ENCODE measurements at regions not wholly inside any gene's neighbourhood (a gene's known extent, or its start where the extent isn't known, plus 50 kb on each side); places are given as distances from the start of the nearest gene placed in this dataset.
"Not testable (repeated sequence)": the region's sequence is repeated elsewhere in the genome, so short reads cannot be mapped to it uniquely, and the experiment has no call there.

DNA sequence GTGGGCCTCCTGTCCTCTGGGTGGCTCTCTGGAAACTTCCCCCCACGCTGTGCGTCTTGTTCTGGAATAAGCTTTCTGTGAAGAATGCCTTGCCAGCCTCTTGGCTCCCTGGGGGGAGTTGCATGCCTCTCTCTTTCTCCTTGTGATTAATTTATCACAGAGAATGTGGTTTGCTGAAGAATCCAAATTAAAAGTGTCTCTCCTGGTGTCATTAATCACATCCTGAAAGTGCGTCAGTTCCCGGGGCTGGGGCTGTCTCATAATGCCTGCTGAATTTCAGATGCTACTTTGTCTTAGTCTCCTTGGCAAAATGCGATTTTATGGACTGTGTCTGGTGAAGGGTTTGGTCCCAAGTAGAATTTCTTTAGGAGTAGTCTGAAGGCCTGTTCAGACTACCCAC, 787.7 kb upstream of the TMEM132C start:
- intact Hi-C loops (cut with micrococcal nuclease), result no loop called here
- ATAC-seq (no peak), DNase-seq (no peak)

DNA sequence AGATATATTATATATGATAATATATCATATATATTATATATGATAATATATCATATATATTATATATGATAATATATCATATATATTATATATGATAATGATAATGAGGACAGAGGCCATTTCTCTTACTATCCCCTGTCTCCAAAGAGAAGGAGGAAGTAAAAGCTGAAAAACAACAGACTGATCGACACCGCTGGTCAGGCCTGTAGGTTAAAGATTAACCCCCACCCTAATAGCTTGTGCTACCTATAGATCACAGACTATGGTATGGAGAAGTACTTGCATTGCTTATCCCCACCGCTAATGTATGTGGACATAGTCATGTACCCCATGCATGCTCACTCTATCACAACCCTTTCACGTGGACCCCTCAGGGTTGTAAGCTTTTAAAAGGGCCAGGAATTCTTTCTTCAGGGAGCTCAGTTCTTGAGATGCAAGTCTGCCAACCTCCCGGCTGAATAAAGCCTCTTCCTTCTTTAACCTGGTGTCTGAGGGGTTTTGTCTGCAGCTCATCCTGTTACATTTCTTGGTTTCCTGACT, 786.1 kb upstream of the TMEM132C start:
- intact Hi-C loops (cut with micrococcal nuclease), result no loop called here
- ATAC-seq, result no peak
- no peak for DNase-seq

DNA sequence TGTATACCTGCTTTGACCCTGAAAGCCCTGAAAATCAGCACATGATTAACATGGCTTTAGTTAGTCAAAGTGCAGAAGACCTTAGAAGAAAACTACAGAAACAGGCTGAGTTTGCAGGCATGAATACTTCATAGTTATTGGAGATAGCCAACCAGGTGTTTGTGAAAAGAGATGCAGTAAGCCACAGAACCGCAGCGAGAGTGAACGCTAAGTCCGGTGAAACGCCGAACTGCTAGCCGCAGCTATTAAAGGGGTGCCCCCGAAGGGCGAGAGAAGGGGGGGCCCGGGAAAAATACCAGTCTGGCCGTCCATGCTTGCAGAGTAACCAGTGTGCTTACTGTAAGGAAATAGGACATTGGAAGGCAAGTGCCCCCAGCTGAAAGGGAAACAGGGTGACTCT, 784.0 kb upstream of the TMEM132C start:
- no peak for ATAC-seq
- intact Hi-C loops (cut with micrococcal nuclease), result no loop called here
- DNase-seq, result no peak

DNA sequence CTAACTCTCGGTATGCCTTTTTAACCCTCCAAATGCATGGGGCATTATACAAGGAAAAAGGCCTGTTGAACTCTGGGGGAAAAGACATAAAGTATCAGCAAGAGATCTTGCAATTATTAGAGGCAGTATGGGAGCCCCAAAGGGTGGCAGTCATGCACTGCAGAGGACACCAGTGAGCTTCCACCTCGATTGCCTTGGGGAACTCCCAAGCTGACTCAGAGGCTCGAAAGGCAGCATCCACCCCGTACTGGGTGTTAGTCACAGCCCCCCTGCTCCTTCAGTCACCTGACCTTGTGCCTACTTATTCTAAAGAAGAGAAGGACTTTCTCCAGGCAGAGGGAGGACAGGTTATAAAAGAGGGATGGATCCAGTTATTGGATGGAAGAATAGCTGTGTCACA, 781.4 kb upstream of the TMEM132C start:
- DNase-seq, result no peak
- ATAC-seq, result no peak
- intact Hi-C loops (cut with micrococcal nuclease), result no loop called here

DNA sequence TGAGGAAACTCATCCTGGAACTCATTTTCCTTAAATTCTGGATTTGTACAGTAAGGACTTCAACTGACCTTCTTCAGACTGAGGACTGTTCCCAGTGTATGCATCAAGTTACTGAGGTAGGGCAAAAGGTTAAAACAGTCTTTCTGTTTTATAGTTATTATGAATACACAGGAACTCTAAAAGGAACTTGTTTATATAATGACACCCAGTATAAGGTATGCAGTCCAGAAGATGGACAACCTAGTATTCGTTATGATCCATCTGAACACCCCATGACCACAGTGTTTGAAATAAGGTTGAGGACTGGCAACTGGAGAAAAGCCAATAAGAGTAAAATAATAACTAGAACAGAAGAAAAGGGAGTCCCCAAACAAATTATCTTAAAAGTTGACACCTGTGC, 779.9 kb upstream of the TMEM132C start:
- DNase-seq, result no peak
- no peak for ATAC-seq
- intact Hi-C loops (cut with micrococcal nuclease), result no loop called here

DNA sequence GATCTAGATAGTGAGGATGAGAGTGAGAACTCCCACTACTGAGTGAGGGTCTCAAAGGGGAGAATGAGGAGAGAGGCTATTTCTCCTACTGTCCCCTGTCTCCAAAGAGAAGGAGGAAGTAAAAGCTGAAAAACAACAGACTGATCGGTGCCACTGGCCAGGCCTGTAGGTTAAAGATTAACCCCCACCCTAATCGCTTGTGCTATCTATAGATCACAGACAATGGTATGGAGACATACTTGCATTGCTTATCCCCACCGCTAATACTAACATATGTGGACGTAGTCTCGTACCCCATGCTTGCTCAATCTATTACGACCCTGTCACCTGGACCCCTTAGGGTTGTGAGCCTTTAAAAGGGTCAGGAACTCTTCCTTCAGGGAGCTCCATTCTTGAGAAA, 777.9 kb upstream of the TMEM132C start:
- DNase-seq, result no peak
- intact Hi-C loops (cut with micrococcal nuclease), result no loop called here
- ATAC-seq, result no peak

DNA sequence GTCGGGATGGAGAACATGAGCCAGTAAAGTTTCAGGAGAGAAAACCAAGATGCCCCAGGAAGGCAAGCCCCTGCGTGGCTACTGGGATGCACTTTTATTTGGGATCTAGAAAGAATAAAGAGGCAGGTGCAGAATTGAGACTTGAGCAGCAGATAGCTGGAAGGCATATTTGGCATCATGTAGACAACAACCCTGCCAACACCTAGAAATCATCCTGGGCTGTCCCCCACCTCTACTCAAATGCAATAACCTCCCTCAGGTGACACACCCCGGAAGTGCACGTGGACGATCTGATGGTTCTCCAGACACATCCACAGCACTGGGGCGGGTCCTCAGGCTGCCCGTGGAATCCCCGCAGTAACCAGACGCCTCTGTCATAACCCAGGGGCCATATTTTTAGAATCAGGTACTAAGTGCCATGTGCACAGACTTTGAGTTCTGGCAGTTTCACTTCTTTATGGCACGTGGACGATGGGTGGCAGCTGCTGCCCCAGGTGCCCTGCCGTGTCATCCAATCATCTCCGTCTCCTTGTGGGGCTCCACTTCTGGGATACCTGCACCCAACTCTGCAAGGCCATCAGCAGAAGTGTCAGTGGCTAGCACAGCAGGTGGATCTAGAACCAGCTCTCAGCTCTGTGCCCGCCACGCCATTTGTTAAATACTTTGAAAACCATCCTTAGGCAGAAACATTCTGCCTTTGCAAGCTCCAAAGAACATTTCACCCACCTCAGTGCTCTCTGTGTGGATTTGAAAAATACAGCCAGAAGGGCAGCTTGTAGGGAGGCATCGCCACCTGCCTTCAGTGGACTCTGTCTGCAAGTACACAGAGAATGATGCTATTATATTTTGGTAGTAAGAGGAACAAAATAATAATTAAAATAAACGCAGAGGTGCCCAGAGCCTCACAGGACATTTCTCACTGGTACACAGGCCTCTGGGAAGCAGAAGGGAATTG, 771.7 kb upstream of the TMEM132C start:
- DNase-seq (no peak), ATAC-seq (no peak)
- intact Hi-C loops (cut with micrococcal nuclease), result no loop called here

DNA sequence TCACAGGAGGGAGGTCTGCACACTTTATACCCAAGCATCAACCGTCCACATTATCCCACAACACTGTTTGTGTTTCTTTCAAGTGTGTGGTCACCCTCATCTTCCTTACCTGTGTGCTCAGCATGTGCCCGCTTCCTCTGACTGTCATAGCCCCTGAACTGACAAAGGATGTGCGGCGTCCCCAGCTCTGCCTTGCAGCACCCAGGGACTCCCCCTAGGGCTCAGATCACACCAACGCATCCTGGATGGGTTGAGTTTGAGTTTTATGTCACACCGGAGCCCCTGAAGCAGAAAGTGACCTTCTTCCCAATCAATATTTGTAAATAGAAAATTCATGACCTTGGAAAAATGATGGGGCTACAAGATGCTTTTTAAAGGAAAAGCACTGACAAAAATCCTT, 770.7 kb upstream of the TMEM132C start:
- DNase-seq, result no peak
- no peak for ATAC-seq
- intact Hi-C loops (cut with micrococcal nuclease), result no loop called here

DNA sequence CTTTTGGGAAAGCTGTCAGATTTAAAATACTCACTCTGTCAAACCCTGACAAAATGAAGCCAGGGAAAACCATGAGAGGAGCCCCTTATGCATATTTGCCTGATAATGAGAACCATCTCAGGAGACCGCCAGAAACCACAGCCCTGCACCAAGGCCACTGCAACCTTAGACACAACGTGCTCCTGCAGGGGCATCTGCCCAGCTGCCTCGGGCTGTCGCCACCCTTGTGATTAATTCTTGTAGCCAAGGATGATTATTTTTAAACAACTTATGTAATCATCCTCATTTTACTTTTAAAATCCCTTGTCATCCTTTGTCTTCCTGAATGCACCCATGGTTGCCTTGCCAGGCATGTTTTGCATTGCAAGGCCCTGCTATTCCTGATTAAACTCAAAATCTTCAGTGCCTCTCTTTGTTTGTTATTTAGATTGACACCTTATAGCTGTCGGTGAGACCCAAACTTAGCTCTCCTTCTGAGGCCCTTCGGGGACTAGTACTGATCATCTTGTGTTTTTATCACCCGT, 766.4 kb upstream of the TMEM132C start:
- DNase-seq (no peak), ATAC-seq (no peak)
- intact Hi-C loops (cut with micrococcal nuclease), result no loop called here

DNA sequence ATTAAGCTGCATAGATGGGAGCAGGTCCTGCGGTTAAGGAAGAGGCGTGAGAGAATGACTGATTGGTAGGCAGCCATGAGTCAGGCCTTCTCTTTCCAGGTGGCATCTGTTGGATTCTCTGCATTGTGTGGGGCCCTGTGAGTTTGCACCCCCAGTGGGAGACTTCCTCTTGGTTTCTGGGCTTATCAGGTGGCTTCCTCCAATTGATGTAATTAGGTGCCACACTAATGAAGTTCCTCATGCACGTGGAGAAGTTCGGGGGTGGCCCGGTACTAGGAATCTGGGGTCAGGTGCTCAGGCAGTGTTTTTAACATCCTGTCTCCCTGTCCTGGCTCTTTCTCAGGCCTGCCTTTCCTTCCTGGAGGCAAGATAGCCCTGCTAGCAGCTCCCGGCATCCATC, 765.1 kb upstream of the TMEM132C start:
- no peak for DNase-seq
- intact Hi-C loops (cut with micrococcal nuclease), result no loop called here
- no peak for ATAC-seq

DNA sequence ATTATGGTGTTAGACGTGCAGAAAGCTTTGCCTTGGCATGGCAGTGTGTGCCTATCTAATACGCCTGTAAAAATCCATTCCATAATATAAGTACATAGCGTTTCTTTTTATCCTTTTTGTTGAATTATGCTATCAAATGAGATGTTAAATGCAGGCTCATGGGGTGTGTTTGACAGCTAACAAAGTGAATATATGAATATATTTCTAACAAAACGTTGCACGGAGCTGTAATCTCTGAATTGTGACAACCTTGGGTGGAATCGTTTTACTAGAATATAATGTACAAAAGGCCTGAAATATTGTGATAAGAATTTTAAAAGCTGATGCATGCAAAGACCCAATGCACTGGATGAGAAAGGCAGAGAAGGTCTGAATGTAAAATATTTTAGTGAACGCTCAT, 763.7 kb upstream of the TMEM132C start:
- DNase-seq (no peak), ATAC-seq (no peak)
- intact Hi-C loops (cut with micrococcal nuclease), result no loop called here

DNA sequence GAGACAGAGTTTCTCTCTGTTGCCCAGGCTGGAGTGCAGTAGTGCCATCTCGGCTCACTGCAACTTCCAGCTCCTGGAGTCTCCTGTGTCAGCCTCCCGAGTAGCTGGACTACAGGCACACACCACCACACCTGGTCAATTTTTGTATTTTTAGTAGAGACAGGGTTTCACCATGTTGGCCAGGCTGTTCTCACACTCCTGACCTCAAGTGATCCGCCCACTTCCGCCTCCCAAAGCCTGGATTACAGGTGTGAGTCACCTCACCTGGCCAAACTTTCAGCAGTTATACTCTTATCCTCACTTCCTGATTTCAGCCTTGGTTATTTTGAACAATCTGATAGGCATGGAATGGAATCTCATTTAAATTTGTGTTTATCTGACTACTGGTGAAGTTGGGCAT, 763.0 kb upstream of the TMEM132C start:
- intact Hi-C loops (cut with micrococcal nuclease); ATAC-seq; DNase-seq: not testable (repeated sequence)

DNA sequence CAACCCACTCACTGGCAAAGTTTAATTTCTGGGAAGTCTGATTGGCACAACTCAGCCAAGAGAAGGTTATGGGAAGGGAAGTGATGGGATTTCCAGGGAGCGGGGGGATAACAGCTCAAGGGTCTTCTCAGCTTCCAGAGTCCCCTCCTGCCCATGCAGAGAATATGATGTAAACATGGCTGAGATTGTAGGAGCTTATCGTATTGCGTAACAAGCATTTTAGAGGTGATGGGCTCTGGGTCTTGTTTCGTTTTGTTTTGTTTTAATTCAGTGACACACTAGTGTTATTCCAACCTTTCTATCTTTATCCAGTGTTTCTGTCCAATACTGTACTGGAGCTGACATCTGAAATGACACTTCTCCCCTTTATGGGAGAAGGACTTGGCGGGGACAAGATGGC, 762.1 kb upstream of the TMEM132C start:
- ATAC-seq, result no peak
- intact Hi-C loops (cut with micrococcal nuclease), result no loop called here
- DNase-seq, result no peak

DNA sequence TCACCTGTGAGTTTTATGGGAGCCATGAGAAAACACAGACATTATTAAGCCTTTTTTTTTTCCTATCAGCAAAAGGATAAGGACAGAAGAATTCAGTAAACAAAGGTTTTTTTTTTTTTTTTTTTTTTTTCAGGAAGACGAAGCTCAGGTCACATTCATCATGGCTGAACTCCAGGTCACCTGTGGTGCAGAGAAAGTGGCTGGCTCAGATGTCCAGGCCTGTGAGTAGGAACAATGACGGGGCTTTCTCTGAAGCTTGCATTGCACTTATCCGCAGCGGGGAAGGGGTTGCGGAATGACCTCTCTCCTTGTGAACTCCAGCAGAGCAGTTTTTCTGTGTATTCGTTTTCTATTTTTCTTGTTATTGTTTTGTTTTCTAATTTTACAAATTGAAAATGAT, 759.6 kb upstream of the TMEM132C start:
- no peak for ATAC-seq
- no peak for DNase-seq
- intact Hi-C loops (cut with micrococcal nuclease), result no loop called here

DNA sequence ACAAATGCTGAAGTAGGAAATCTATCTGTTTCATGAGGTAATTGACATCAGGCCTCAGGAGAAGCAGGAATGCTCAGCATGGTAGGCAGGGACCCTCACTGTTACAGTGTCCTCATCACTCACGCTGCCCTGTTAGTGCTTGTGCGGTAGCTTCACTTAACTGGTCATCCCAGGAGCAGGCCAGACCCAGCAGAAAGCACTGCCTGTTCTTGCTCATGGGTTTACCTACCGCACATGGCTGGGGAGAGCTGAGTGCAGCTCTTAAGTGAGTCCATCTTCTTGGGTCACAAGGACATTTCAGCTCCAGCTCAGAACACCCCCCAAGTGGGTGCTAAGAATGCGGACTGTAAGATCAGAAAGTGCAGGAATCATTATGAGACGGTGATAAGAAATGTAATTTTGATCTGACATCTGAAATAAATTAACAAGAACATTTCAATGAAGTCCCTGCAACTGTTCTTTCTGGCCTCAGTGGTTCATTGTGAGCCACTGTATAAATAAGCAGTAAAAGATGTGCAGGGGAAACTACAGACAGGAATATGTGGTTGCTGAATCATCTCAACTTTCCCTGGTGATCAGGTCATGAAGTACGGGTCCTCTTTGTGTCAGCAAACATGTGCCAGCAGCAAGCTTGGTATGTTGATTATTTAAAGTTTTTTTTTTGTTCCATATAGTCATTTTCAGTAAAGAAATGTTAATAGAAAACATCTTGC, 757.7 kb upstream of the TMEM132C start:
- intact Hi-C loops (cut with micrococcal nuclease), result no loop called here
- ATAC-seq (no peak), DNase-seq (no peak)

DNA sequence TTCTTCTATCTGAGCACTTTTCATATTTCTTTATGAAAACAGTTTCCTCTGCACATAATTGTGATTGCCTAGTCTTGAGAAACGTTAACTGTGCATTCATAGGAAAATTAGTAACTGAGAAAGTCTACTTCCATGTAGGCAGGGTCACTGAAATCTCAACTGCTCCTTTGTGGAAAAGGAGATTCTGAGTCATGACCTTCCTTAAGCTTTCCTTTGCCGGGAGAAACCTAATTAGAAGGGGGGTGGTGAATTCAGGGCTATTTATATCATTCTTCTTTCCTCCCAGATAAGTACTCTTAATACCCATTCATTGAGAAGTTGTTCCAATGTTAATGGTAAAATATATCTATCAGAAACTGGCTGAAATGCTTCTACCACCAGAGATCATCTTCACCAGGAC, 751.0 kb upstream of the TMEM132C start:
- no peak for ATAC-seq
- intact Hi-C loops (cut with micrococcal nuclease), result no loop called here
- no peak for DNase-seq

DNA sequence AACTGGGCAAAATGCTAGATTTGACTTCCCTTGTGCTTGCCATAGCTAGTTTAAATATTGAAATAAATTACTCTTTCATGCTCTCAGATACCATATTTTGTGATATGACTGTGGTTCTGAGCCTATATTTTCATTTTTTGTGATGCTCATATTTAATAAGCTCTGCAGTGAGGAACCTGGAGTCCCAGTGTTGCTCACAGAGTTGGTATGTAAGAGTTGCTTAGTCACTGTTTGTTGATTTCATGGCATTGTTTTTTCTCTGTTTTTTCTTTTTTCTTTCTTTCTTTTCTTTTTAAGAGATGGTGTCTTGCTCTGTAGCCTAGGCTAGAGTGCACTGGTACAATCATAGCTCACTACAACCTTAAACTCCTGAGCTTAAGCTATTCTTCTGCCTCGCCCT, 750.5 kb upstream of the TMEM132C start:
- ATAC-seq, result no peak
- DNase-seq, result no peak
- intact Hi-C loops (cut with micrococcal nuclease), result no loop called here

DNA sequence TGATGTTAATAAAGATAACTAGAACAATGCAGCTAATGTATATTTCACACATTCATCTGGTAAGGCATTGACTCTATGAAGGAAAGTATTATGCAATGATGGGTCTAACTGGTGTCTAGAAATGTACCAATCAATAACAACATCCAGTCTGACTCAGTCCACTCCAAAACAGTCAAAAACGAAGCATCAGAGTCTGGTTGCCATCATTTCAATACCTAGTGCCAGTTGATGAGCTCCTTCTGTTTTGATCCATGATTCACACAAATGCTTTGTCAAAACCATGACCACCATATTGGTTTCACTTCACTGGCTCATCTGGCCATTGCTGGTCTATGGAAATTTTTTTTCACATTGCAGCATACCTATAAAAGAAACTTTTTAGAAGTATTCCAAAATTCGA, 747.2 kb upstream of the TMEM132C start:
- DNase-seq (no peak), ATAC-seq (no peak)
- intact Hi-C loops (cut with micrococcal nuclease), result no loop called here

DNA sequence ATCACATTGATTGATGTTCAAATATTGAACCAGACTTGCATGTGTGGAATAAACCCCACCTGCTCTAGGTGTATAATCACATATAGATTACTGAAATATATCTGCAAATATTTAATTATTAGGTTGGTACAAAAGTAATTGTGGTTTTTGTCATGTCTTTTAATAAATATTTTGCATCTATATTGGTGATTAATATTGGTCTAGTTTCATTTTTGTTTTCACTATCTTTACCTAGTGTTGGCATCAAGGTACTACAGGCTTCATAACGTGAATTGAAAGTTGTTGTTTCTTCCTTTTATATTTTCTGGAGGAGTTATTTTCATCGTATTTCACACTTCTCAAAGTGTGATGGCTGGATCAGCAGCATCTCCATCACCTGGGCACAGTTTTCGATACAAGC, 740.0 kb upstream of the TMEM132C start:
- no peak for ATAC-seq
- intact Hi-C loops (cut with micrococcal nuclease), result no loop called here
- no peak for DNase-seq

DNA sequence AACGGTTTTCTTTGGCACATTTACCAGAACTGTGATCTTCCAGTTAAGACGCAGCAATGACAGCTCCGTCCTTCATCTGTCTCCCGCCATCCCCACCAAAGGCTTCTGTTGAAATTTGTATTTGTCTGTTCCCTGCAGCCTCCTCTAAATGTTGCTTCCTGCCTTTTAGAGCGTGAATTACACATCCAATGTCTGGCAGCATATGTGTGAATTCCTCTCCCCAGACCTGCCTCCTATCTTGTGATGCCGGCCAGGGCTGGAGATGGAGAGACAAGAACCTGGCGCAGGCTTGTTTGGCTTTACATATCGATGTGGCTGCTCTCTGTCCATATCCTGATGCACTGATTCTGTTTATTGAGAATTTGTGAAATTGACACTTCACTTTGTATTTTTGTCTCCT, 738.4 kb upstream of the TMEM132C start:
- intact Hi-C loops (cut with micrococcal nuclease), result no loop called here
- no peak for DNase-seq

More for the DNA sequence above, 738.4 kb upstream of the TMEM132C start:
- no peak for ATAC-seq
